CD4-positive, alpha-beta T cell (primary cell): ENCODE measurements at regions not wholly inside any gene's neighbourhood (a gene's known extent, or its start where the extent isn't known, plus 50 kb on each side); places are given as distances from the start of the nearest gene placed in this dataset.

ENCODE experiments used
- ATAC-seq: fragments of 200-7000 bp; cut with Tn5 transposase; one replicate; pipeline ENCODE4 v1.10.0; 2022; ENCODE audit warnings: mild to moderate bottlenecking; ENCODE audit not compliant: poor library complexity
- CTCF ChIA-PET: fragments of 350-600 bp; sonication (Branson Sonifier 250); formaldehyde crosslinking; loops from one replicate; lab custom pipeline; 2021; ENCODE audit warnings: antibody characterized with exemption, inconsistent platforms; lab: Charles Lee
- POLR2A ChIA-PET: fragments of 350-600 bp; sonication (Branson Sonifier 250); formaldehyde crosslinking; loops from one replicate; lab custom pipeline; 2021; ENCODE audit warnings: antibody characterized with exemption, inconsistent platforms; lab: Charles Lee
- DNase-seq, 14 experiments: peaks; one replicate each; pipeline ENCODE4 v3.0.0-alpha.2; 2013 to 2020; ENCODE audit warnings: mixed read lengths in 2 of 14
- H3K27ac ChIP-seq, 2 donors: one replicate each; pipeline versions ENCODE4 v1.5.1 to v1.7.0; 2013; ENCODE audit warnings: low read length in 2 of 2, low read depth in 1 of 2, mild to moderate bottlenecking in 1 of 2
- H3K27me3 ChIP-seq, 2 experiments: 1 replicate in 1 of 2; 2 replicates in 1 of 2; pipeline versions ENCODE4 v1.6.1 to v1.7.0; 2013; ENCODE audit warnings: low read length in 2 of 2, control low read depth in 1 of 2, mild to moderate bottlenecking in 1 of 2, moderate library complexity in 1 of 2; ENCODE audit not compliant: insufficient read depth in 2 of 2, control insufficient read depth in 1 of 2
- H3K36me3 ChIP-seq: one replicate; pipeline ENCODE4 v1.6.1; 2013; ENCODE audit warnings: low read length, control low read depth; ENCODE audit not compliant: insufficient read depth
- H3K4me1 ChIP-seq: one replicate; pipeline ENCODE4 v1.6.1; 2013; ENCODE audit warnings: low read length, control low read depth; ENCODE audit not compliant: insufficient read depth
- H3K4me3 ChIP-seq: one replicate; pipeline ENCODE4 v1.5.1; 2013; ENCODE audit warnings: mild to moderate bottlenecking, low read length, moderate library complexity
- H3K9me3 ChIP-seq, 2 experiments: 1 replicate in 1 of 2; 2 replicates in 1 of 2; pipeline versions ENCODE4 v1.6.1 to v1.7.0; 2013; ENCODE audit warnings: low read length in 2 of 2, mild to moderate bottlenecking in 2 of 2, control low read depth in 1 of 2, moderate library complexity in 1 of 2; ENCODE audit not compliant: control insufficient read depth in 1 of 2, insufficient read depth in 1 of 2
- H3K27ac Mint-ChIP-seq: one replicate; pipeline ENCODE4 v1.8.0; 2020; ENCODE audit warnings: mixed read lengths
- H3K27me3 Mint-ChIP-seq: one replicate; pipeline ENCODE4 v1.8.0; 2021; ENCODE audit warnings: mixed read lengths
- H3K36me3 Mint-ChIP-seq: one replicate; pipeline ENCODE4 v1.8.0; 2021; ENCODE audit warnings: low read depth, mixed read lengths
- H3K4me1 Mint-ChIP-seq: one replicate; pipeline ENCODE4 v1.8.0; 2021; ENCODE audit warnings: low read depth, mixed read lengths
- H3K4me3 Mint-ChIP-seq: one replicate; pipeline ENCODE4 v1.8.0; 2020; ENCODE audit warnings: mild to moderate bottlenecking, mixed read lengths
- H3K9me3 Mint-ChIP-seq: one replicate; pipeline ENCODE4 v1.8.0; 2020; ENCODE audit warnings: mixed read lengths
- intact Hi-C, 2 experiments: fragments of 100-400 bp; cut with DNase I in 1 of 2; cut with micrococcal nuclease in 1 of 2; formaldehyde crosslinking; loops; one replicate each; pipeline versions ENCODE4 v1.15.1 to v1.9.0; 2023 to 2025; cut with DNase I, micrococcal nuclease
- TF ChIP-seq, protein P1 (sequence below): fragments of 200-600 bp; IDR thresholded peaks from one replicate; pipeline ENCODE4 v1.8.0; 2022; ENCODE audit warnings: antibody characterized with exemption, mild to moderate bottlenecking

DNA sequence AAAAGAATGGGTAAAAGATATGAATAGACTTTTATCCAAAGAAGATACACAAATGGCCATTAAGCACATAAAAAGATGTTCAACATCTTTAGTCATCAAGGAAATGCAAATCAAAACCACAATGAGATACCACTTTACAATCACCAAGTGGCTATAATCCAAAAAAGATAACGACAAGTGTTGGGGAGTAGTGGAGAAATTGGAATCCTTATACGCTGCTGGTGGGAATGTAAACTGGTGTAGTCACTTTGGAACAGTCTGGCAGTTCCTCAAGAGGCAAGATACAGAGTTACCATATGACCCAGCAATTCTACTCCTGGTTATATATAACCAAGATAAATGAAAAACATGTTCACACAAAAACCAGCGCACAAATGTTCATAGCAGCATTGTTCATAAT is 234.9 kb downstream of the SPATA31D1 start:
- intact Hi-C loops, result no loop called here
- CTCF ChIA-PET, result no interaction called here
- no peak overlapping the region for H3K27ac Mint-ChIP-seq
- H3K36me3 ChIP-seq, result no peaks in the 10 kb centered on the region
- peaks cover 8% of the 10 kb centered on the region for H3K9me3 Mint-ChIP-seq
- no peaks in the 10 kb centered on the region for H3K27me3 Mint-ChIP-seq
- peaks cover 0 to 12% of the 10 kb centered on the region in 2 experiments for H3K9me3 ChIP-seq
- POLR2A ChIA-PET, result no interaction called here
- H3K4me3 Mint-ChIP-seq, result no peak overlapping the region
- H3K4me1 Mint-ChIP-seq, result no peaks in the 10 kb centered on the region
- no peak for ATAC-seq
- TF ChIP-seq, protein P1, sequence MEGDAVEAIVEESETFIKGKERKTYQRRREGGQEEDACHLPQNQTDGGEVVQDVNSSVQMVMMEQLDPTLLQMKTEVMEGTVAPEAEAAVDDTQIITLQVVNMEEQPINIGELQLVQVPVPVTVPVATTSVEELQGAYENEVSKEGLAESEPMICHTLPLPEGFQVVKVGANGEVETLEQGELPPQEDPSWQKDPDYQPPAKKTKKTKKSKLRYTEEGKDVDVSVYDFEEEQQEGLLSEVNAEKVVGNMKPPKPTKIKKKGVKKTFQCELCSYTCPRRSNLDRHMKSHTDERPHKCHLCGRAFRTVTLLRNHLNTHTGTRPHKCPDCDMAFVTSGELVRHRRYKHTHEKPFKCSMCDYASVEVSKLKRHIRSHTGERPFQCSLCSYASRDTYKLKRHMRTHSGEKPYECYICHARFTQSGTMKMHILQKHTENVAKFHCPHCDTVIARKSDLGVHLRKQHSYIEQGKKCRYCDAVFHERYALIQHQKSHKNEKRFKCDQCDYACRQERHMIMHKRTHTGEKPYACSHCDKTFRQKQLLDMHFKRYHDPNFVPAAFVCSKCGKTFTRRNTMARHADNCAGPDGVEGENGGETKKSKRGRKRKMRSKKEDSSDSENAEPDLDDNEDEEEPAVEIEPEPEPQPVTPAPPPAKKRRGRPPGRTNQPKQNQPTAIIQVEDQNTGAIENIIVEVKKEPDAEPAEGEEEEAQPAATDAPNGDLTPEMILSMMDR, result no peak
- H3K27ac ChIP-seq, result no peak overlapping the region
- H3K27me3 ChIP-seq, result no peaks in the 10 kb centered on the region
- DNase-seq, result no peak
- H3K4me1 ChIP-seq, result no peaks in the 10 kb centered on the region
- H3K36me3 Mint-ChIP-seq, result no peaks in the 10 kb centered on the region
- no peak overlapping the region for H3K4me3 ChIP-seq

- no peak overlapping the region for H3K4me3 ChIP-seq
- POLR2A ChIA-PET, result no interaction called here
- H3K4me1 Mint-ChIP-seq, result no peaks in the 10 kb centered on the region
- H3K27me3 Mint-ChIP-seq, result no peaks in the 10 kb centered on the region
- no peak overlapping the region for H3K27ac Mint-ChIP-seq
- no peak for ATAC-seq
- H3K36me3 Mint-ChIP-seq, result no peaks in the 10 kb centered on the region
- H3K36me3 ChIP-seq, result no peaks in the 10 kb centered on the region
- H3K4me3 Mint-ChIP-seq, result no peak overlapping the region
- no peaks in the 10 kb centered on the region for H3K27me3 ChIP-seq
- peaks cover 21 to 28% of the 10 kb centered on the region in 2 experiments for H3K9me3 ChIP-seq
- no peak overlapping the region for H3K27ac ChIP-seq
- H3K9me3 Mint-ChIP-seq, result peaks cover 14% of the 10 kb centered on the region
- H3K4me1 ChIP-seq, result no peaks in the 10 kb centered on the region
- TF ChIP-seq, protein P1, result no peak
- CTCF ChIA-PET, result no interaction called here
- intact Hi-C loops, result no loop called here
- DNase-seq, result no peak
Measured at GRCh38 chr9:82231411-82231810, 242.8 kb downstream of the SPATA31D1 start.

DNA sequence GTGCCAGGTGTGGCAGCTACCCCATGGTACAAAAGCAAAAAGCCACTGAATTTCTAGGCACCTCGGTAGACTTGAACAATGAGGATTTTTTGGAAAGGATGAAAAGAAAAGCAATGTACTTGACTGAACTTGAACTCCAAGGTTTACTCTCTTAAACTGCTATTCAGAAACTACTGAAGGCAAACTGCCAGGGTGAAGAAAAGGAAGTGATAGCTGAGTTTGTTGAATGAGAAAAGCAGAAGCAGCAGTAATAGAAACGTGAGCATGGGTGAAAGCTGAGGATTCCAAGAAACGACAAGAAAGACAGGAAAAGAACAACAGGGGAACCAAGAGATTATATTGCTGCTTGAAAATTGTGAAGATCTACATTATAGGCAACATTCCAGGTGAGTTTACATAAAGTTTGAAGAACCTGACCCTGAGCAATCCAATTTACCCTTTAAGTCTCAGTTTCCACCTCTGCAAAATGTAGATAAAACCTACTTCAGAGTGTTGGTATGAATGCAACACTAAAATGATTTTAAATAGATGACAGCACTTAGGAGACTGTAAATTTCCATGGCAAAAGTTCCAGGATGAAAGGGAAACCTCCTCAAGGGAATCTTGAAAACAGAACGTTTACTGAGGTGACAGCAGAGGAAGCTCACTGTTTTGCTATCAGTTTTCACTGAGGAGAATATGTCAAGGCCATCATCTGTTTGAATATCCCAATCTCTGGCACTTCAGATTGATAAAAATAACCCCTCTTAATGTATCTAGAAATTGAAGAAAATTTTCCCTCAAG is 245.8 kb downstream of the SPATA31D1 start:
- intact Hi-C loops, result no loop called here
- no peak for ATAC-seq
- Mint-ChIP-seq H3K36me3 (no peaks in the 10 kb centered on the region), H3K4me1 (no peaks in the 10 kb centered on the region), H3K27ac (no peak overlapping the region), H3K9me3 (peaks cover 13% of the 10 kb centered on the region), H3K4me3 (no peak overlapping the region), H3K27me3 (no peaks in the 10 kb centered on the region)
- H3K27me3 ChIP-seq, result no peaks in the 10 kb centered on the region
- no peak overlapping the region for H3K27ac ChIP-seq
- POLR2A ChIA-PET, result no interaction called here
- CTCF ChIA-PET, result no interaction called here
- H3K4me1 ChIP-seq, result no peaks in the 10 kb centered on the region
- TF ChIP-seq, protein P1, result no peak
- no peak for DNase-seq
- no peak overlapping the region for H3K4me3 ChIP-seq
- peaks cover 15 to 21% of the 10 kb centered on the region in 2 experiments for H3K9me3 ChIP-seq
- no peaks in the 10 kb centered on the region for H3K36me3 ChIP-seq
